Upper lobe of right lung (tissue), 1 donor: ENCODE measurements at regions not wholly inside any gene's neighbourhood (a gene's known extent, or its start where the extent isn't known, plus 50 kb on each side); places are given as distances from the start of the nearest gene placed in this dataset.

ENCODE experiments used
- ATAC-seq: fragments of 200-7000 bp; cut with Tn5 transposase; one replicate; pipeline ENCODE4 v1.9.1; 2020; ENCODE audit warnings: mild to moderate bottlenecking, moderate library complexity
- DNase-seq: peaks from one replicate; pipeline ENCODE4 v3.0.0-alpha.2; 2020
- H3K27ac ChIP-seq: fragments of 200-600 bp; one replicate; pipeline ENCODE4 v1.8.0; 2022
- H3K27me3 ChIP-seq: fragments of 200-600 bp; one replicate; pipeline ENCODE4 v1.8.0; 2022; ENCODE audit warnings: mild to moderate bottlenecking
- H3K36me3 ChIP-seq: fragments of 200-600 bp; one replicate; pipeline ENCODE4 v1.8.0; 2022
- H3K4me1 ChIP-seq: fragments of 200-600 bp; one replicate; pipeline ENCODE4 v1.8.0; 2022
- H3K4me3 ChIP-seq: fragments of 200-600 bp; one replicate; pipeline ENCODE4 v1.8.0; 2022; ENCODE audit warnings: mild to moderate bottlenecking
- H3K9me3 ChIP-seq: fragments of 200-600 bp; one replicate; pipeline ENCODE4 v1.8.0; 2022
- intact Hi-C: fragments of 100-400 bp; cut with DNase I; formaldehyde crosslinking; loops from one replicate; pipeline ENCODE4 v1.11.0; 2022
- TF ChIP-seq, protein P1 (sequence below): fragments of 200-600 bp; IDR thresholded peaks from one replicate; pipeline ENCODE4 v1.8.0; 2022; ENCODE audit warnings: antibody characterized with exemption
- donor health status: DM: no; HTN: yes; CAD: no; lungs with severe emphysema.

- DNase-seq, result no peak
- H3K36me3 ChIP-seq, result no peaks in the 10 kb centered on the region
- ATAC-seq, result no peak
- H3K9me3 ChIP-seq, result no peaks in the 10 kb centered on the region
- no peak overlapping the region for H3K4me3 ChIP-seq
- TF ChIP-seq, protein P1, sequence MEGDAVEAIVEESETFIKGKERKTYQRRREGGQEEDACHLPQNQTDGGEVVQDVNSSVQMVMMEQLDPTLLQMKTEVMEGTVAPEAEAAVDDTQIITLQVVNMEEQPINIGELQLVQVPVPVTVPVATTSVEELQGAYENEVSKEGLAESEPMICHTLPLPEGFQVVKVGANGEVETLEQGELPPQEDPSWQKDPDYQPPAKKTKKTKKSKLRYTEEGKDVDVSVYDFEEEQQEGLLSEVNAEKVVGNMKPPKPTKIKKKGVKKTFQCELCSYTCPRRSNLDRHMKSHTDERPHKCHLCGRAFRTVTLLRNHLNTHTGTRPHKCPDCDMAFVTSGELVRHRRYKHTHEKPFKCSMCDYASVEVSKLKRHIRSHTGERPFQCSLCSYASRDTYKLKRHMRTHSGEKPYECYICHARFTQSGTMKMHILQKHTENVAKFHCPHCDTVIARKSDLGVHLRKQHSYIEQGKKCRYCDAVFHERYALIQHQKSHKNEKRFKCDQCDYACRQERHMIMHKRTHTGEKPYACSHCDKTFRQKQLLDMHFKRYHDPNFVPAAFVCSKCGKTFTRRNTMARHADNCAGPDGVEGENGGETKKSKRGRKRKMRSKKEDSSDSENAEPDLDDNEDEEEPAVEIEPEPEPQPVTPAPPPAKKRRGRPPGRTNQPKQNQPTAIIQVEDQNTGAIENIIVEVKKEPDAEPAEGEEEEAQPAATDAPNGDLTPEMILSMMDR, result no peak
- intact Hi-C loops, result no loop called here
- H3K4me1 ChIP-seq, result no peaks in the 10 kb centered on the region
- H3K27ac ChIP-seq, result no peak overlapping the region
- no peaks in the 10 kb centered on the region for H3K27me3 ChIP-seq
These were observed 1071.2 kb upstream of the SLC10A2 start for GRCh38 chr13:104137416-104137815.

DNA sequence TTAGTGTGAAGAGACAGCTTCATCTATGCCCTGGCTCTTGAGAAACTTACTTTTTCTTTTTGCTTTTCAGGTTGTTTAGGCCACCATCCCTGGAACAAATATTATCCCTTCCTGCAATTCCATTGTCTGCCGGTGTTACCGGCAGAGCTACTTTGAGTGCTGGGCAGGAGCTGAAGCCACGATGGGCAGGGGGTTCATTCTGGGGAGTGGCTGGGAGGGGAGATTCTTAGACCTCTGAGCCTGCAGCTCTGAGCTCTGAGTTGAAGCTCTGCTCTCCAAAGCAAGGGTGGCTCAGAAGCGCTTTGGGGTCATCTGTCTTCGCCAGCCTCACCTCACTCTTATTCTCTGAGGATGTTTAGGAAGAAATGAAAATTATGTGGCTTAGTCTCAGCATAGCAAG, 1066.6 kb upstream of the SLC10A2 start:
- H3K27ac ChIP-seq, result no peak overlapping the region
- no peaks in the 10 kb centered on the region for H3K9me3 ChIP-seq
- TF ChIP-seq, protein P1, result no peak
- H3K36me3 ChIP-seq, result no peaks in the 10 kb centered on the region
- intact Hi-C loops, result no loop called here
- no peak overlapping the region for H3K4me3 ChIP-seq
- DNase-seq (no peak), ATAC-seq (no peak)
- no peaks in the 10 kb centered on the region for H3K27me3 ChIP-seq
- no peaks in the 10 kb centered on the region for H3K4me1 ChIP-seq

DNA sequence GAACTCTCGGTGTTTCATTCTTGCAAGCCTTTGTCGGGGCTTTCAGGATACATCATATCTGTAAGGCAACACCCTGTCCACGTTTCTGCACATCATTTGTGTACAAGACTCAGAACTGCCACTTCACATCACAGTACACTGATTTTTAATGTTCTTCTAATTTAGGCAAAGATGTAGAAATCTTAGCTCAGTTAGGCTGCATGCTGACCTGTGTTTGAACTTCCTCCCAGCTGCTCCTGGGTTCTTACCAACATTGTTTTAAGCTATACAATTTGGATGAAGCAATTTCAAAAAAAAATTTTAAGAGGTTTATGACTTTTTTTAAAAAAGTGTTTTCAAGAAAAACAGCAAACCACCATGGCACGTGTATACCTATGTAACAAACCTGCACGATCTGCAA, 1047.9 kb upstream of the SLC10A2 start:
- no peak overlapping the region for H3K4me3 ChIP-seq
- TF ChIP-seq, protein P1, result no peak
- ATAC-seq (no peak), DNase-seq (no peak)
- H3K27ac ChIP-seq, result no peak overlapping the region
- H3K4me1 ChIP-seq, result no peaks in the 10 kb centered on the region
- no peaks in the 10 kb centered on the region for H3K9me3 ChIP-seq
- no peaks in the 10 kb centered on the region for H3K27me3 ChIP-seq
- no peaks in the 10 kb centered on the region for H3K36me3 ChIP-seq
- intact Hi-C loops, result no loop called here

DNA sequence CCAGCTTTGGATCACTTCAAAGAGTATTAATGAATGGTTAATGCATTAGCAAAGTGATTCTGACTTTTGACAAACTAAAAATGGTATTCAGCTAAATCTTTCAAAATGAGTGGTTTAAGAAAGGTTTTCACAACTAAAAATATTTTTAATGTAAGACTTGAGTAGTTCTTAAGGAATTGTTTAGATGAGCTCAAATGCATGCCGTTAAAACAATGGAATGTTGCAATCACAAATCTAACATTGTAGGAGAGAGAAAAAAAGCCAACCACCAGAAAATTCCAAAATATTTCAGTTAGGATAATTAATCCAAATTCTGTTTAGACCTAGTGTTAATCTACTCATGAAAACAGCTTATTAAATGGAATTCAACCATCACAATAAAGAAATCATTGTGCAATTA, 1044.8 kb upstream of the SLC10A2 start:
- no peak overlapping the region for H3K4me3 ChIP-seq
- no peaks in the 10 kb centered on the region for H3K36me3 ChIP-seq
- ATAC-seq, result no peak
- TF ChIP-seq, protein P1, result no peak
- no peaks in the 10 kb centered on the region for H3K9me3 ChIP-seq
- H3K27ac ChIP-seq, result no peak overlapping the region
- intact Hi-C loops, result no loop called here
- no peak for DNase-seq
- H3K4me1 ChIP-seq, result no peaks in the 10 kb centered on the region
- no peaks in the 10 kb centered on the region for H3K27me3 ChIP-seq

DNA sequence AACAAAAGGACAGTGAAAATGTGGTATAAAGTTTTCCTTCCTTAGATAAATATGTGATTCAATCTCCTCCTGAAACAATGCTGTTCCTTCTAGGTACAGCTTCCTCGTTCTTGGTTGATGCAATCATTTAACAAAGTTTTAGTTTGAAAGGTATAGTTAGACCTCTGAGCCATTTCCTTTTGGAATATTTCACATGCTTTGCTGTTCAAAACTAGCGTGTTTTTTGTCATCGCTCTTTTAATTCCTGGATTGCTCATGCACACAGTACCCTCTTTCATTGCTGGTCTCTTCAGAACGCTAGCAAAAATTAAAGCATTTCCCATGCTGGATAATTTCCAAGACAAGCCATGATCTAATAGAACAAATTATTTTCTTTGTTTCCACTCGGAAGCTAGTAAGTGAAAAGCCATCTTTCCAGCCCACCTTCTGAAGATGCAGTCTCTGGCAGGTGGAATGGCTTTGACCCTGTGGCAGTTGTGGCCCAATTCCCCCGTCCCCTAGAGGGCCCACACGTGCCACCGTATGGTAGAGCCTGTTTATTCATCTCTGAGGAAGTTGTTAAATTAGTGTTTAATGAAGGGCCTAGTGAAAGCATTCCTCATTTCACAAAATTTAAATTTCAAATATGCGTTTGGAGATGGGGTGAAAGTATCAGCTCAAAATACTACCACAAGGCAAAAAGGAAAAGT, 1040.6 kb upstream of the SLC10A2 start:
- TF ChIP-seq, protein P1, result no peak
- Histone ChIP-seq H3K4me3 (no peak overlapping the region), H3K27me3 (no peaks in the 10 kb centered on the region), H3K27ac (no peak overlapping the region), H3K9me3 (no peaks in the 10 kb centered on the region), H3K36me3 (no peaks in the 10 kb centered on the region), H3K4me1 (no peaks in the 10 kb centered on the region)
- ATAC-seq (no peak), DNase-seq (no peak)
- intact Hi-C loops, result no loop called here
